ENCODE measurements at regions not wholly inside any gene's neighbourhood (a gene's known extent, or its start where the extent isn't known, plus 50 kb on each side); places are given as distances from the start of the nearest gene placed in this dataset.

DNA sequence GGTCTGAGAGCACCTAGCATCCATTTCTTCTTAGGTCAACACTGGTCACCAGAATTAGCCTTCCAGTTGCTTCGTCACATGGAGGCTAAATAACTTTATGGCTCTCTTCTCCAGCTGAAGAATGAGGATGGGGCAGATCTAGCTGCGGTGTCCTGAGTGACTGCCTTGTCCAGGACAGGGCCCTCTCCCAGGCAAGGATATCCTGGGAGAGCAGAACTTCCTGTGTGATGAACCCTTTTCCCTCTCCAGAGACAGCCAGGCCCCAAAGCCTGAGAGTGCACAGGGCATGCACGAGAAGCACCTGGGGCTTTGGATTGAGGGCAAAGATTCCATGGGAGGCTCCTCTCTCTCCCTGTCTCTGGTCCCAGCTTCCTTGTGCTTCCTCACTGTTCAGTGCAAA is 108.2 kb upstream of the MAMLD1 start:
- Mint-ChIP-seq H3K27ac (no peak overlapping the region), H3K4me1 (peaks cover 0 to 8% of the 10 kb centered on the region in 2 experiments; a peak in 2 of 4 replicates), H3K9me3 (peaks cover 70 to 72% of the 10 kb centered on the region in 2 experiments), H3K27me3 (ENCODE audit: low read depth) (no peaks in the 10 kb centered on the region), H3K4me3 (no peak overlapping the region), H3K36me3 (ENCODE audit: insufficient read depth in 1 of 3, low read depth in 3 of 3) (peaks cover 2 to 4% (median 3%) of the 10 kb centered on the region in 3 experiments; a peak in 3 of 7 replicates)
- Histone ChIP-seq H3K79me1 (ENCODE audit: insufficient read depth, low read depth, low read length, poor library complexity, severe bottlenecking) (no peaks in the 10 kb centered on the region), H3K23ac (ENCODE audit: insufficient read length, low read depth, low read length) (no peak overlapping the region), H2AK5ac (ENCODE audit: insufficient read length, low read length) (no peak overlapping the region), H3K23me2 (ENCODE audit: insufficient read length, low read depth, low read length, poor library complexity, severe bottlenecking) (no peaks in the 10 kb centered on the region), H2BK120ac (ENCODE audit: low read depth, low read length, poor library complexity, severe bottlenecking) (no peak overlapping the region), H2AFZ (ENCODE audit: low read length) (no peak overlapping the region), H3T11ph (ENCODE audit: low read length) (no peak overlapping the region), H3K4me2 (ENCODE audit: insufficient read depth, insufficient read length, low read length) (no peak overlapping the region), H3K27me3 (ENCODE audit: insufficient read depth, low read length) (no peaks in the 10 kb centered on the region), H3K9me3 (ENCODE audit: control insufficient read depth, low read depth, low read length) (peaks cover 4% of the 10 kb centered on the region), H4K5ac (ENCODE audit: insufficient read length, low read depth, low read length) (no peak overlapping the region), H2BK12ac (ENCODE audit: insufficient read length, low read depth, low read length) (no peak overlapping the region), H4K91ac (ENCODE audit: insufficient read length, low read depth, low read length) (no peak overlapping the region), H3K14ac (ENCODE audit: insufficient read depth, low read length) (no peak overlapping the region), H3K9ac (ENCODE audit: extremely low read depth, insufficient read length, low read length) (no peak overlapping the region), H4K8ac (replicated peaks; ENCODE audit: insufficient read length, low read depth, low read length) (no peak overlapping the region), H2BK5ac (ENCODE audit: insufficient read length, low read length) (no peak overlapping the region), H3K4me1 (ENCODE audit: insufficient read depth, low read length) (no peaks in the 10 kb centered on the region), H3K4ac (ENCODE audit: low read depth, low read length) (no peak overlapping the region), H3K27ac (ENCODE audit: insufficient read length, low read depth, low read length) (no peak overlapping the region), H3K79me2 (ENCODE audit: insufficient read depth, low read length) (no peaks in the 10 kb centered on the region), H3K18ac (ENCODE audit: insufficient read length, low read depth, low read length) (no peak overlapping the region), H2BK20ac (ENCODE audit: low read depth, low read length, poor library complexity, severe bottlenecking) (no peak overlapping the region), H4K20me1 (ENCODE audit: control insufficient read depth, insufficient read depth, insufficient read length) (no peaks in the 10 kb centered on the region), H3K56ac (ENCODE audit: insufficient read length, low read depth, low read length) (no peak overlapping the region), H2BK15ac (ENCODE audit: low read depth, low read length) (no peak overlapping the region)
- TF ChIP-seq CTCF (conservative IDR thresholded peaks at IDR 0.05): no peak
- no CpG with 5 or more reads among the region's 3 CpGs for WGBS (ENCODE audit: extremely low coverage, insufficient read length, low lambda C conversion rate)
- DNase-seq: no peak
